Epithelial cell of esophagus (primary cell): ENCODE measurements at regions not wholly inside any gene's neighbourhood (a gene's known extent, or its start where the extent isn't known, plus 50 kb on each side); places are given as distances from the start of the nearest gene placed in this dataset.

ENCODE experiments used
- DNase-seq: peaks from one replicate; pipeline ENCODE4 v3.0.0; 2010; ENCODE audit warnings: low read depth
- H3K4me3 ChIP-seq: 2 replicates; pipeline ENCODE4 v1.5.1; 2011; ENCODE audit warnings: mild to moderate bottlenecking, low read length, control low read depth
- TF ChIP-seq, protein P1 (sequence below): IDR thresholded peaks from 2 replicates; pipeline ENCODE4 v1.5.1; 2011; ENCODE audit warnings: low read depth, mild to moderate bottlenecking, low read length, control low read depth, inconsistent platforms; ENCODE audit not compliant: insufficient read depth; ENCODE audit errors: missing control alignments

- no peak overlapping the region for H3K4me3 ChIP-seq
- TF ChIP-seq, protein P1, sequence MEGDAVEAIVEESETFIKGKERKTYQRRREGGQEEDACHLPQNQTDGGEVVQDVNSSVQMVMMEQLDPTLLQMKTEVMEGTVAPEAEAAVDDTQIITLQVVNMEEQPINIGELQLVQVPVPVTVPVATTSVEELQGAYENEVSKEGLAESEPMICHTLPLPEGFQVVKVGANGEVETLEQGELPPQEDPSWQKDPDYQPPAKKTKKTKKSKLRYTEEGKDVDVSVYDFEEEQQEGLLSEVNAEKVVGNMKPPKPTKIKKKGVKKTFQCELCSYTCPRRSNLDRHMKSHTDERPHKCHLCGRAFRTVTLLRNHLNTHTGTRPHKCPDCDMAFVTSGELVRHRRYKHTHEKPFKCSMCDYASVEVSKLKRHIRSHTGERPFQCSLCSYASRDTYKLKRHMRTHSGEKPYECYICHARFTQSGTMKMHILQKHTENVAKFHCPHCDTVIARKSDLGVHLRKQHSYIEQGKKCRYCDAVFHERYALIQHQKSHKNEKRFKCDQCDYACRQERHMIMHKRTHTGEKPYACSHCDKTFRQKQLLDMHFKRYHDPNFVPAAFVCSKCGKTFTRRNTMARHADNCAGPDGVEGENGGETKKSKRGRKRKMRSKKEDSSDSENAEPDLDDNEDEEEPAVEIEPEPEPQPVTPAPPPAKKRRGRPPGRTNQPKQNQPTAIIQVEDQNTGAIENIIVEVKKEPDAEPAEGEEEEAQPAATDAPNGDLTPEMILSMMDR = no peak
- DNase-seq = no peak
These were observed 617.5 kb upstream of the CPEB2 start for GRCh38 chr4:14384824-14385223.

DNA sequence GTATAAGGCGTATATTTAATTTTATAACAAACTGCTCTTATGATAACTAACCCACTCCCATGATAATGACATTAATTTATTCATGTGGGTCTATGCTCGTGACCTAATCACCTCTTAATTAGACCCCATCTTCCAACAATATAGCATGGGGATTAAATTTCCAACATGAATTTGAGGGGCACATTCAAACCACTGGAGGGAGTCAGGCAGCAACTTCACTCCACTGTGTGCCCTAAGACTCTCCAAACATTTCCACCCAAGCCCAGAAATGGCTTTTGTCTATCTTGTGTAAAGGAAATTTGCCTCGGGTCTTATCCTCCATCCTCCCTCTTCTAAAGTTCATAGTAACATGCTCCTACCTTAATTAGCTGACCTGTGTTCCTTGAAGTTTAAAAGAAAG is 616.1 kb upstream of the CPEB2 start:
- TF ChIP-seq, protein P1 = no peak

GRCh38 chr4:14387647-14388046 is 614.6 kb upstream of the CPEB2 start:
- DNase-seq = no peak
- TF ChIP-seq, protein P1 = no peak
- no peak overlapping the region for H3K4me3 ChIP-seq

More for the DNA sequence above, 616.1 kb upstream of the CPEB2 start:
- H3K4me3 ChIP-seq = no peak overlapping the region
- DNase-seq = no peak

DNA sequence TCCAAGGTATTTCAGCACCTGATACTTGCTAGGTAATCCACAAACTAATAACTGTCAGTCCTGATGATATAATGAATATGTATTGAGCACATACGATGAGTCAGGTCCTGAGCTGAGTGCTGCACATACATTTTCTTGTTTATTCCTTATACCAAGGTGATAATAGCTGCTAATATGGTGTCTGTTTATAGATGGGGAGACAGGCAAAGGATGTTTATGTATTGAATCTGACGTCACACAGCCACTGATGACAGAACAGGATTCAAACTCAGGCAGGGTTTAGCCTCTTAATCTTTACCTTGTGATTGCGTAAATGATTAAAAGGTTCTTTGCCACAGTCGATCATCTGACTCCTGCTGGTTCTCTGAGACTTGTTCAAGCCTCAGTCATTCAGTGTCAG is 609.9 kb upstream of the CPEB2 start:
- DNase-seq = peak; percentile 24
- TF ChIP-seq, protein P1 = no peak
- no peak overlapping the region for H3K4me3 ChIP-seq

DNA sequence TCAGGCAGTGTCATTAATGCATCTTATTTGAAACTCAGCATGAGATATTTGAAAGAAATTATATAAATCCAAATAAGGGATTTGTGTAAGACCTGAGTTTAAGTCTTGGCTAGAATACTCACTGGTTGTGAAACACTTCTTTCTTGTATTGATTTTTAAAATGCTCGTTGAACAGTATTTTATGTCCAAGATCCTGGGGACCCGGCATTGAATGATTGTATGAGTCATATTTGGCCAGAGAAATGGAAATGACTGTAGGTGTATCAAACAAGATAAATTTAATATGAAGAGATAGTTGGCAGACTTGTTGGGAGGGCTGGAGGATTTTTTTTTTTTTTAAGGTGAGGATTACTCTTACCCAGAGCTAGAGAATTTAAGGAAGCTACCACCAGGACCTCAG is 606.1 kb upstream of the CPEB2 start:
- TF ChIP-seq, protein P1 = no peak

DNA sequence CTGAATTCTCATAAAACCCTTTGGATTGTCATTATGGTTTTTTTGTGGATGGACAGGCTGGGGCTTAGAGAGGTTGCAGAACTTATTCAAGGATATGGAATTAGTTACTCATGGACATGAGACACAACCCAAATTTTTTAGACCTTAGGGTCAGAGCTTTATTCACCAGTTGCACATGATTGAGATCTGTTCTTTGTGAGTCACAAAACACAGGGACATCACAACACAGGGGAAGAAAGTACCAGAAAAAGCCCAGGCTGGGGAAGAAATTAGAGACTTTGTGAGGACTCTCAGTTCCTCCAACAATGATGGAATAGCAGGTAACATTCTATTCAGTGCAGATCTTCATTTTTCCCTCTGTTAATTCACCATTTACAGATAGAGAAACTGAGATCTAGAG is 602.4 kb upstream of the CPEB2 start:
- DNase-seq = no peak
- H3K4me3 ChIP-seq = no peak overlapping the region
- TF ChIP-seq, protein P1 = no peak

More for the DNA sequence above, 606.1 kb upstream of the CPEB2 start:
- DNase-seq = no peak
- no peak overlapping the region for H3K4me3 ChIP-seq

DNA sequence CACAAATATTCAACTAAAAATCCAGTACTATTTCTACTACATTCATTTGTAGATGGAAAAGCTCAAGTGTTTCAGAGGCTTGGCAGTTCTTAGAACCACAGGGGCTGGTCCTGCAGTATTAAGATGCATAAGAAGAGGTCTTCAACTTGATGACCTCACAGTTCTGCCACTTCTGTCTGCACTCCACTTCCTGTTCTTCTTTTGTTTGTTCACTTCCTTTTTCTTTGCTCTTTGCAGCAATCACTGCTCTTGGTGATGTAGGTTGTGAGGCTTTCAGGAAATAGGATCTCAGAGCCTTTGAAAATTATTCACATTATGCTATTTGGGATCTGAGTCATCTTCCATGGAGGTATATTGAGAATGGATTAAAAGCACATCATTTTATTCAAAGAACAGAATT is 602.0 kb upstream of the CPEB2 start:
- TF ChIP-seq, protein P1 = no peak
- H3K4me3 ChIP-seq = no peak overlapping the region

More for the DNA sequence above, 602.0 kb upstream of the CPEB2 start:
- no peak for DNase-seq
